NCI-H460 (cell line): ENCODE measurements at regions not wholly inside any gene's neighbourhood (a gene's known extent, or its start where the extent isn't known, plus 50 kb on each side); places are given as distances from the start of the nearest gene placed in this dataset.

Source experiments
- DNase-seq: peaks from one replicate; pipeline ENCODE4 v3.0.0-alpha.2; 2016; ENCODE audit warnings: low read depth; ENCODE audit errors: extremely low read depth

DNA sequence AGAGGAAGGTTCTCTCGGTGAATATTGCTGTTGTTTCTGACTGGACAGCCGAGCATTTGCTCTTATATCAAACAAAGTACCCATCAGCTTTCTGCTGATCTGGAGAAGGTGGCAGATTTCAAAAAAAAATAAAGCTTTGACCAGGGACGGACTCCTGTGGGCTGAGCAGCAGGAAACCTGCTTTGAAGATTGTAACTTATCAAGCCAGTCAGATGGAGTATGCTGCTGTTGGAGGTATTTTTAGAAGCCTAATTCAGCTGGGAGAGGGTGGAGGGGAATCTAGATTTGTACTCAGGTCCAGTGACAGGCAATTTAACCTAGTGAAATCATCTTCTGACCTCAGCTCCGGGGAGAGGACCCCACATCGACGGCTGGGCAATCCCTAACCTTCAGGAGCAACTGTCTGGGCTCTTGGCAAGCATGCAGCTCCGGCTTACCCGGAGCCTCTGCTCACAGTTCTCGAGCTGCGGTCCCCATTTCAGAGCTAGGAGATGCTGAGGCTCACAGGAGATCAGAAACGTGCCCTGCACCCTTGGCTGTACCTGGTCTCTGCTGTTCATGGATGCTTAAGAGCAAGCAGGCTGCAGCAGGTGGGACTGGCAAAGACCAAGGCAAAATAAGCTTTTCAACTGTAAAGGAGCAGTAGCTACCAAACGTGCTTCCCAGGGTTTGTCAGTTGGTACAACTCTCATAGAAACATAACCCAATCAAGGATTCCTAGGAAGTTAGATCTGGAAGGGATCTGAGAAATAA, 89.3 kb upstream of the ST8SIA2 start:
- DNase-seq, result no peak

DNA sequence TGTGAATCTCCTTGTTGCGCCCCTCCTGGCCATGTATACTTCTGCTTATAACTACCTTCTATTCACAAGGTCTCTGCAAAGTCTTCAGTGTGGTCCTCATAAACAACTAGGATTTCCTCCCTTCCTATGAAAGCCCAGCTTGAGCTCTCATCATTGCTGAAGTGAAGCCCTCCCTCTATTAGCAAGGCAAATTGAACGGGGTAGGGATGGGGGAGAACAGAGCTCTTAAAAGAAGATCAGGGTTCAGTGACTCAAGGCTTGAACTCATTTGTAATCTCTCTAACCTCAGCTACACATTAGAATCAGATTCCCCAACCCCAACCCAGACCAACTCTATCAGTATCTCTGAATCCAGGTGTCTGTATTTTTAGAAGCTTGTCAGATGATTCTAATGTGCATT, 88.3 kb upstream of the ST8SIA2 start:
- no peak for DNase-seq

DNA sequence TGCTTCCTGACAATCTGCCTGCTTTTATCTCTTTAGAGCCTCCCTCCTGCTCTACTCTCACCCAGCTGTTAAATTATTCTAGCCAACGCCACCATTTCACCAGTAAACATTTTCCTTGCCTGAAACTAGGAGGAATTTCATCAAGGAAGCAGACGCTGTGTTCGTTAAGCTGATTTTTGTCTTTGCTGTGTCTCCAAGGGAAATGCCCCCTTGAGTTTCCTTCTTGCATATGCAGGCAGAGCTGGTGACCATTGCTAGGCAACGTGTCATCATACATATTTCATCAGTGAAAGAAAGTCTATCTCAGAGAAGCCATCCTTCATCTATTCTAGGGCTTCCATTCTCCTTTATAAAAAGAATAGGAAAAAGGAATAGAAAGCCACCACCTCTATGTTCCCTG, 87.0 kb upstream of the ST8SIA2 start:
- peak; percentile 63 for DNase-seq

DNA sequence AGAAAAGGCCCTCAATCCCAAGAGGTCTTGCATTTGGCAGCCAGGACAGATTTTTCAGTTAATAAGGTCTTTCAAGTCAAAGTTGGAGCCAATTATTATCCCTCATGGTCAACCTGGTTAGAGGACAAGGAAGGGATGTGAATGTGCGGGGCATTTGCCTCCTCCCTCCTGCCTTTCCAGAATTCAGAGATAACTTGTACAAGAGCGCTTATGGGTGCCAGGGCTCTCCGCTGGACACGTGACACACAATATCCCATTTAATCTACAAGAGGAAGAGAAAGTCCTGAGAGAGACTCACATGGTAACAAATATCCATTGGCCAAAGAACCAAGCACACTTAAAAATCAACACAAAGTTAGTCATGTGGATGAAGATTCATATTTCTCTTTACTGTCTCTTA, 78.5 kb upstream of the ST8SIA2 start:
- DNase-seq, result no peak

DNA sequence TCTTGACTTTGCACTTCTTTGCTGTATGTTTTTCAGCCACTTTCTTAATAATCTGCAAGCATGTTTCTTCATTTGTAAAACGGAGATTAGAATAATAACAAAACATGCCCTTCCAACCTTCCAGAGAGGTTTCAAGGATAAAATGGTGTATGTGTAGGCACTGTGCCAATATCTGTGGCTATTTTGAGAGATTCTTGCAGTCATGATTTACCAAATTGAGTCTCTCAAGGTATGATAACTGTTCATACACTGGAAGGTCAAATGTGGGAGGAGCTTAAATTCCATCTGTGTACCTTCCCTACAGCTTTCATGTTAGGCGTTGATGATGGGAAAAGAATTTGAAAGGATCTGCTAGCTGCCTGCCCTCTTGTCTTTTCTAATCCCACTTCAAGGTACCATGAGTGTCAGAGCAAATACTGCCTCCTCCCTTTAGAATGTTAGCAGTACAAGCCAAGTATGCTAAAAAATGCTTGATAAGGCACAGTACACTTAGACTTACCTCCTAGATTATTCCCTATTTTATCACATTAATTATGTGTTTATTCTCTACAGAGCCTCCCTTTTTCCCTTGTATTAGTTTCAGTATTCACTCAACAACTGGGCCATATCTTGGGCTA, 78.0 kb upstream of the ST8SIA2 start:
- DNase-seq, result no peak

DNA sequence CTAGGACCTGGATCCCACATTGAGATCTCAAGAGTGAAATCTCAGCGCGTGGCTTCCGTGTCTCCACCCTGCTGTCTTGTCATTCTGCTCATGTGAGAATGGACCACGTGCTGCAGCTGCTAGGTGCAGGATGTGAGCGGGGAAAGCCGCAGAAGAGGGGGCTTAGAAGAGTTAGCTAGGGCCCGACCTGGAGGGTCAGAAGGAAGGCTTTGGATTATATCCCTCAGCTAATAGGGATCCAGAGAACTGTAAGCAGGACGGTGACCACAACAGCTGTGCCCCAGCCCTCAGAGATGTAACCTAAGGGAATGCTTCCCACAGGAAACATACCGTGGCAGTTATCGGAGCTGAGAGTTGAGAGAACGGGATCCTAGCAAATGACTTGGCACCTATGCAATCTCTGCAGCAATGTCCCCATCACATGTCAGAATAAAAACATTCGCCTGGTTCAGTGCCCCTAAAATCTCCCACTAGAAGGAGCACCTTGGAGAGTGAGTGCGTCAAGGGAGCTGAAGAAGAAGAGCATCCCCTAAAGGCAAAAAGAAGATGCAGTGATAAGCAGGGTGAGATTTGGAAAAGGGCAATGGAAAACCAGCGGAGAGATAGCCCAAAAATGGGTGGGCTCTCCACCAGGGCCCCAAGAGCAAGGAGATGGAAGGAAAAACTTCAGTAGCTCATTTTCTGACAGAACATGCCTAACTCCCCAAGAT, 76.9 kb upstream of the ST8SIA2 start:
- DNase-seq, result no peak

DNA sequence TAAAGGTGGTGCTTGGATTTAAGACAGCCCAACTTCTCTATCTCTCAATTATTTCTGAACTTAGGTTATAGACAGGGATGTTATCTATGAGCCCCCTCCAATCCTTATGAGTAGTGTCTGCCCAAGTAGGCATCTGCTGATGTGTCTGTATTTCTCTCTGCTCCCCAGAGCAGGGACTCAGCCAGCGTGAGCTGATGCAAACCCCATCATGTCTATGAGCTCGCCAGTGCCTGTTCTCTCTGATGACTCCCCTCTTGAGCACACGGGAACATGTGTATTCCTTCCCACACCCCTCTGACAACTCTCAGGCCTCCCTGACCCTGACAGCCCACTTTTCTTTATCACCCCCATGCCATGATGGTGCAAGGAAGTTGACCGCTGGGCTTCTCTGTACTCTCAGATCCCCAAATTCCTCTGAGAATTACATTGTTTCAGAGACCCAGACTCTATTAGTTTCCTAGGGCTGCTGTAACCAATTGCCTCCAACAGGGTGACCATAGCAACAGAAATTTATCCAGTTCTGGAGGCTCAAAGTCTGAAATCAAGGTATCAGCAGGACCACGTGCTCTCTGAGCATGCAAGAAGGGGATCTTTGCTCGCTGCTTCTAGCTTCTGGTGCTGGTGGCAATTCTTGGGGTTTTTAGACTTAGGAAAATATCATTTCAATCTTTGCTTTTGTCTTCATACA, 73.5 kb upstream of the ST8SIA2 start:
- no peak for DNase-seq

DNA sequence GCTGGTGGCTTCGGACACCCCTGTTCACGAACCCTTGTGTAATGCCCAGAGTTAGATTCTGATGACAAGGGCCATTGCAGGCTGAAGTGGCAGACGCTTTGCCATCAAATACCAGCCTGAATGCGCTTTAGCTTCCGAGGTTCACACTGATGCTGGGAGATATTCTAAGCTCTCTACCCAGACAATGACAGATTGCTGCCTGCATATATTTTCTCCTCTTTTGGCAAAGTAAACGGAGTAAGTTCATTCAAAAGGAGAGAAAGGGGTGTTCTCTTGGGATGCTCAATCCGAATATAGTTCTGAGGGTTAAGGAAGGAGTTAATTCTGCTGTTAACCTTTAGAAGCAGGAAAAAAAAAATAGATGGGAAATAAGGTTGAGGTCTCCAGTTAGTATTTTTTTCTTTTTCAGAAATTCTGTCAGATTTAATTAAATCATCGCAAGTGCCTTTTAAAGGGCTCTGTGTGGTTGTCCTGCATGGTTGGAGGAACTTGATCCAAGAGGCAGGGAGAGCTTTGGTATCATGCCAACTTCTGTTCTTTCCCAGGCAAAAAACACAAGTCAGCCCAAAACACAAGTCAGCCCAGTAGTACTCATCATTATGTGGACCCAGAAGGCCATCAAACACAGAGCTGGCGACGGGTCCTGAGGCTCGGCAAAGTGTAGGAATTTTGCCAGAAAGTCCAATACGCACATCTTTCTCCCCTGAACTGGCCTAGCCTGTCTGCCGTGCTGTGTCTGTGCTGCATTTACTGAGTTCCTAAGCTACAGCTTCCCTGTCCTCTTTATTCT, 70.9 kb upstream of the ST8SIA2 start:
- DNase-seq, result no peak

DNA sequence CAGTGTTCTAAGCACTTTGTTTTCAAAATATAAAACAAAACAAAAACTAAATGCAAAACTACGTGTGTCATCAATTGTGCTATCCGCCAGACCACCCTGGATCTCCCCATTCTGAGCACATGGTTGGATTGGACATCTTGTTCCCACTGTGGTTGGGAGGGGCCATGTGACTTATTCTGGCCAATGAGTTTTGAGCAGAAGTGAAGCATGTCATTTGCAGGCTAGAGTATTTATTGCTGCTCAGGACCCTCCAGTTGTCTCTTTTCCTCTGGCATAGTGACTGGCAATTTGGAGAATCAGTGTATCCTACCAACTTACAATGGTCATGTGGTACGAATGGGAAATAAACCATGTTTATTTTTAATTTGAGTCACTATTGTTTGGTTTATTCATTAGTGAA, 70.2 kb upstream of the ST8SIA2 start:
- DNase-seq, result no peak

DNA sequence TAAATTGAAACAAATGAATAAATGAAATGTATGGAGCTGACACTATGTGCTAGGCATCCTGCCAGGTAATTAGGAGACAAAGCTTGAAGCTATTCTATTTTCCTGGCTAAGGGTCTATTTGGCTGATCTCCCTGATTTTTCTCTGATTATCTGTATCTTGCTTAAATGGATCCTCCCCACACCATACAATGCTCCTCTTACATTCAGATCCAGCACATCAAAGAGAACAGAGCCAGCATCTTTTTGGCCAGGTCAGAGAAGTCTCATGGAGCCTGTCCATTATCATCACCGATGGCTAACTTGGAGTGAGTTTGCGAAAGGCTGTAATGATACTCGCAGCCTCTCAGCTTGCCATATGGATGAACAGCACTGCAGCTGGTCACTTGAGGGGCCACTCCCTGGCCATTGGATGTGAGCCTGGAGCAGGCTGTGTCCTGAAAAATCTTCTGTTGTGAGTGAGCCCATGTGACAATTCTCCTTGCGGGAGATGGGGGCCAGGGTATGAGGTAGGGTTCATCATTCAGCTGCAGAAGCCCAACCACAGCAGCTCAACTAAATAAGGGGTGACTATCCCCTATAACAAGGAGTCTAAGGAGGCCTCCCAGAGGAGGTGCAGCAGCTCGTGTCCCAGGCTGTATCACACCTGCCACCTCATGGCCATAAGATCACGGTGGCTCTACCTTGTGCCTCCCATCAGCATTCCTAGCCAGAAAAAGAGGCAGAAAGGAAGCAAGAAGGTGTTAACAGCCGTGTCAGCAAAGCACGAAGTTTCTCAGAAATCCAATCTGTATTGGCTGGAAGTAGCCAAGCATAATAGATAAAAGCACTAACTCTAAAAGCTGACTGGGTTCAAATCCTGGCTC, 69.3 kb upstream of the ST8SIA2 start:
- no peak for DNase-seq

DNA sequence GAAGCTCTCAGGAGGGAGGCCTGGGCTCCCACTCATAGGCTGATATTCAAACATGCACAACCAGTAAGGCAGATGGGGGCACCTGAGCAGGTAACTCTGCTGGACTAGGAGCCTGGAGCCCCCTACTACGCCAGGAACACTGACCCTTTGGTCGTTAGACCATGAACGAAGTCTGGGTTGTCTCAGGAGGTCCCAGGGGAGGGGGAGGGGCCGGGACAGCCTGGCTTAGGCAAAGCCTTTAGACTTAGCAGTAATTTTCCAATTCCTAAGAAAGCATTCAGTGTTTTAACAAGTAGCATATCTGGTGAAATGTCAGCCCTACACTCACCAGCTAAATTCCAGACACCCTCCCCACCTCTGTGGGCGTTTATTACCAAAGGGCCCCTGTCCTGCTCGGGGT, 67.4 kb upstream of the ST8SIA2 start:
- no peak for DNase-seq

DNA sequence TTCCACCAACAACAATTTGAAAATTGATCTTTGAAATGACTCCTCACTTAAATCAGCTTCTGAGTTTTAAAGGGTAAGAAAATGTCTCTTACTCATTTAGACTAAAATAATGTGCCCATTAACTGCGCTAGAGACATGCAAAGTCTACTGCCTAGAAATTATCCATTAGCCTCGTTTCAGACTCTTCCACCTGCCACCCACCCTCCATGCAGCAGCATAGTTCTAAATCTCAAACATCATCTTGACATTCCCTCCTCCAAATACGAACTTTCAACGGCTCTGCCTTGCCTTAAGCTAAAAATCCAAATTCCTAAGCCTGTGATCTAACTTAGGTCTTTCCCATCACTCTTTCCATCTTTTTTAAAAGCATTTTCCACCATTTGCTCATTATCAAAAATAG, 66.6 kb upstream of the ST8SIA2 start:
- no peak for DNase-seq

DNA sequence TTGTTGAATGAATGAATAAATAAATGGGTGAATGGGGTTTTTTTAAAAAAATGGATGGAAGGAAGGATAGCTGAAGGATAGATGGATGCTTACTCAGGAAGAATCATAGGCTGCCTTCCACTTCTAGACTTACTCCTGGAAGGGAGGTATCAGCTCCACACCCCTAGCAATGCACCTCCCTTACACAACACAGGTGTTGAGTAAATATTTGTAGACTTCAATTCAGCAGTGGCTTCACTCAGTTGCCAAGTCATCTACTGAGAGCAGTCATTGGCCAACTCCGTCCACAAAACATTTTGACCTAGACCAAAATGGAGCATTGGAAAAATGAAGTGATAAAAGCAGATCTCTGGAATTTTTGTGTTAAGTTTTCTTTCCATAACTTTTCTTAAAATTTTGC, 65.5 kb upstream of the ST8SIA2 start:
- no peak for DNase-seq

DNA sequence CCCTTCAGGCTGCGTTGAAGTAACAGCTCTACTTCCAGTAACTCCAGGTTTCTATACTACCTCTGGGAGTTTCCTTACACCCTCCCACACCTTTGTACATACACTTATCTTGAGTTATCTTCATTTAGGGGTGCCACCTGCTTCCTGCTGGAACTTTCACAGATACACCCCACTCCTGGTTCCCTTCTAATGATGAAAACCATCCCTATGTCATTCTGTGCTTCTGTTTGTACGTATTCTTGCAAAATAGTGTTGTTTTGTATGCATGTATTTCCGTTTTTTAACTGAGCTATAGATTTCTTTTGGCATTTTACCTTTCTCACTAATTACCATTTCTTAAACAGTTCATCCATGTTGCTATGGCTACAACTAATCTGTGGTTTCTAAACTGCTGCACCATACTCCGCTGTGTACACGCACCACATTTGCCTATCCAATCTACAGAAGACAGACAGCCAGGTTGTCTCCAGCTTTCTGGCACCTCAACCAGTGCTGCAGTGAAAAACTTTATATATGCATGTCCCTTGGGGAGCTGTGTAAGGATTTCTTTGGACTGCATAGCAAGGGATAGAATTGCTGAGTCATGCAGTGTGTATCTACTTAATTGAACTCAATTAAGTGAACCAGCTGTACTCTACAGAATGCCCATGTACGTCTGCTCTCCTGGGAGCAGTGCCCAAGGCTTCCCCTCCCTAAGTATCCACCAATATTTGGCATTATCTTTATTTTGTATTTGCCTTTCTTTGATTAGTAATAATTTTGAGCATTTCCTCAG, 61.4 kb upstream of the ST8SIA2 start:
- no peak for DNase-seq

DNA sequence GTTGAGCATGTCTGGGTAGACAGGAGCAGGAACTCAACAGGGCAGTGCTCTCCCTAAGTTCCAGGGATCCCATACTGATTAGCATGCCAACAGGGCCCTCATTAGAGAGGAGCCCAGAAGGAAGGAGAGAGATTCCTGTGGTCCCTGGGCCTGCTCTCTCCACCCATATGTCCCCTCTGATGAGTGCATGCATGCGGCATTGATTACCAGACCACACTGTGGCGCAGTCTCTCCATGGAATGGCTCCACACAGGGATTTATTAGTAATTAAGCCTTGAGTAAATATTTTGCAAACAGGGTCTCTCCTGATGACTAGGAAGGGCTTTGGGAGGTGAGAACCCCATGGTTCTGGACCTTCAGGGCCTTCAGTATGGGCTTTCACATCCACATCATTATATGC, 60.0 kb upstream of the ST8SIA2 start:
- DNase-seq, result no peak

DNA sequence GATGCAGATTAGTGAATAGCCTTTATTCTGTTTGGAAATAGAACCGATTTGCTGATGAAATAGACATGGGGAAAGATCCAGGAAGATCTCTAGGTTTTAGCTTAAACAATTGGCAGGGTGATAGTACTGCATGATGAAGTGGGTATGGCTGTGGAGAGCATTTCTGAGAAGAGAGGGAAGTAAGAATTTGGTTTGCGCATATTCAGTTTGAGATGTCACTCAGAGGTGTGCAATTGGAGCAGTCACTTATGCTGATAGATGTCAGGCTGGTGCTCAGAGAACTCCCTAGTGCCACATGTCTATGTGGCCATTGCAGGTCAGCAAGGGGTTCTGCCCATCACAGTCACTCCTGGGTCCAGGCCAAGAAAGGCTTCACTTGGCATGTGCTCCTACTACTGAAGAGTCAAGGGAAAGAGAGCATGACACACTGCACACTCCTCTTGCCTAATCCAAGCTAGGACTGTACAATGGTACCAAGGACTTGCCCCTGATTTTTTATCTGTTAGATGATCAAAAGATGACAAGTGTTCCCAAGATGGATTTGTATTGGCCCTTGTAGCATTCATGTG, 57.2 kb upstream of the ST8SIA2 start:
- no peak for DNase-seq

DNA sequence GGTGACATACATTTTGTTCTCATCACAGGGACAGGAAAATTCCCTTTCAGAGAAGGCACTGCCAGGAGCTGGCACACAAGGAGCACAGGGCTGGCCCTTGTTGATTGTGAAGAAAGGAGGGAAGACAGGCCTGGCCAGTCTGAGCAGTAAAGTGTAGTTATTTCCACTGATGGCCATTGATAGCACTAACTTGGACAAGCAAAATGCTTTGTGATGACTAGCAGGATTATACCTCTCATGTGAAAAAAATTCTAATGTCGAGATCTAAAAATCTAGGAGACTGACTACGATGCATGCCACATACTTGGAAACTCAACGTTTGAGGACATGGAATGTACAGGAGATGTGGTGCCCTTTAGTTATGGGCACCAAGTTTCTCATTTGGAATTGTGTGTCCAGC, 54.3 kb upstream of the ST8SIA2 start:
- DNase-seq, result no peak
